ENCODE measurements at regions not wholly inside any gene's neighbourhood (a gene's known extent, or its start where the extent isn't known, plus 50 kb on each side); places are given as distances from the start of the nearest gene placed in this dataset.

- no peak overlapping the region for H3K4me3 ChIP-seq (replicated peaks; ENCODE audit: low read depth, low read length)
- TF ChIP-seq, protein P1, sequence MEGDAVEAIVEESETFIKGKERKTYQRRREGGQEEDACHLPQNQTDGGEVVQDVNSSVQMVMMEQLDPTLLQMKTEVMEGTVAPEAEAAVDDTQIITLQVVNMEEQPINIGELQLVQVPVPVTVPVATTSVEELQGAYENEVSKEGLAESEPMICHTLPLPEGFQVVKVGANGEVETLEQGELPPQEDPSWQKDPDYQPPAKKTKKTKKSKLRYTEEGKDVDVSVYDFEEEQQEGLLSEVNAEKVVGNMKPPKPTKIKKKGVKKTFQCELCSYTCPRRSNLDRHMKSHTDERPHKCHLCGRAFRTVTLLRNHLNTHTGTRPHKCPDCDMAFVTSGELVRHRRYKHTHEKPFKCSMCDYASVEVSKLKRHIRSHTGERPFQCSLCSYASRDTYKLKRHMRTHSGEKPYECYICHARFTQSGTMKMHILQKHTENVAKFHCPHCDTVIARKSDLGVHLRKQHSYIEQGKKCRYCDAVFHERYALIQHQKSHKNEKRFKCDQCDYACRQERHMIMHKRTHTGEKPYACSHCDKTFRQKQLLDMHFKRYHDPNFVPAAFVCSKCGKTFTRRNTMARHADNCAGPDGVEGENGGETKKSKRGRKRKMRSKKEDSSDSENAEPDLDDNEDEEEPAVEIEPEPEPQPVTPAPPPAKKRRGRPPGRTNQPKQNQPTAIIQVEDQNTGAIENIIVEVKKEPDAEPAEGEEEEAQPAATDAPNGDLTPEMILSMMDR (IDR thresholded peaks at IDR 0.05; ENCODE audit: low read length, missing control alignments): no peak
- DNase-seq (ENCODE audit: low read depth): no peak
These were observed 344.2 kb upstream of the E2F7 start for GRCh38 chr12:77409551-77409950.

GRCh38 chr12:77407931-77408330 lies 342.6 kb upstream of the E2F7 start:
- TF ChIP-seq, protein P1 (IDR thresholded peaks at IDR 0.05; ENCODE audit: low read length, missing control alignments): no peak
- no peak for DNase-seq (ENCODE audit: low read depth)
- no peak overlapping the region for H3K4me3 ChIP-seq (replicated peaks; ENCODE audit: low read depth, low read length)

DNA sequence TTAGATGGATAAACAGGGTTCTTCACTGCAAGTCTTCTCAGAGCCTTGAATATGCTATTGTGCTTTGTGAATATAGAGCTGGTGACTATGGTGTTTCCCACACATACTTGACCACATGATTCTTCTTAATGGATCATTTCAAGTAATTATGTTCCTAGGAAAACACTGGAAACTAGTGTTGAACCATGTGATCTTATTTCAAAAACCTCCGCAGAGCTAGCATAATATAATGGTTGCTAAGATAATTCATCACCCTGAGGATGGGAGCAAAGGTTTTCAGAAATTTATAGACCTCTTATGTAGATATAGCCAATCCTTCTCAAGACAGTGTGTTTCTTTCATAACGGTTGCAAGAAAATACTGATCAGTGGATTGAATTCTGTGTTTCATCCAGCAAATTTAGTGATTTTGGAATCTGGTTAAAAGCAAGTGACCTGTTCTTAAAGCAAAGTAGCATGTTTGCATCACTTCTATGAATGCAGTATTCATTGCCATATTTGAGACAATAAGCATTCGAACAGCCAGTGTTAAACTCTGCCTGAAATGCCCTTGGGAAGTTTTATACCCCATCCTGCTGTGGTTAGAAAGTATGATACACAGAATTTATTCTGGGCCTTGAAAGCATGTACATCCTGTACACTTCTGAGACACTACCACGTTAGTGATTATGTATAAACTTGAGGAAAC lies 341.0 kb upstream of the E2F7 start:
- TF ChIP-seq, protein P1 (IDR thresholded peaks at IDR 0.05; ENCODE audit: low read length, missing control alignments): no peak
- no peak for DNase-seq (ENCODE audit: low read depth)
- H3K4me3 ChIP-seq (replicated peaks; ENCODE audit: low read depth, low read length): no peak overlapping the region

- no peak overlapping the region for H3K4me3 ChIP-seq (replicated peaks; ENCODE audit: low read depth, low read length)
- TF ChIP-seq, protein P1 (IDR thresholded peaks at IDR 0.05; ENCODE audit: low read length, missing control alignments): no peak
- peak; percentile 42 for DNase-seq (ENCODE audit: low read depth)
These were observed 337.3 kb upstream of the E2F7 start for GRCh38 chr12:77402716-77403115.

- DNase-seq (ENCODE audit: low read depth): no peak
- H3K4me3 ChIP-seq (replicated peaks; ENCODE audit: low read depth, low read length): no peak overlapping the region
- TF ChIP-seq, protein P1 (IDR thresholded peaks at IDR 0.05; ENCODE audit: low read length, missing control alignments): no peak
These were observed 336.4 kb upstream of the E2F7 start for GRCh38 chr12:77401770-77402081.

GRCh38 chr12:77401064-77401769 lies 335.8 kb upstream of the E2F7 start:
- DNase-seq (ENCODE audit: low read depth): no peak
- TF ChIP-seq, protein P1 (IDR thresholded peaks at IDR 0.05; ENCODE audit: low read length, missing control alignments): no peak
- H3K4me3 ChIP-seq (replicated peaks; ENCODE audit: low read depth, low read length): no peak overlapping the region

All from fibroblast of pulmonary artery (primary cell).